HEK293 (cell line): ENCODE measurements at regions not wholly inside any gene's neighbourhood (a gene's known extent, or its start where the extent isn't known, plus 50 kb on each side); places are given as distances from the start of the nearest gene placed in this dataset.

Experiments used
- CTCF ChIA-PET: fragments of 350-600 bp; formaldehyde crosslinking; extraction: SDS; loops from one replicate; lab custom pipeline; 2021; ENCODE audit warnings: antibody characterized with exemption; lab: Yijun Ruan, JAX
- POLR2A ChIA-PET: fragments of 300-600 bp; formaldehyde crosslinking; extraction: SDS; loops from one replicate; lab custom pipeline; 2020; ENCODE audit warnings: antibody characterized with exemption, inconsistent platforms; lab: Yijun Ruan, JAX
- H3K27ac ChIP-seq: fragments of 200-500 bp; sonication (Bioruptor generic); 2 replicates; pipeline ENCODE4 v1.5.1; 2014; ENCODE audit warnings: low read depth, low read length, control low read depth, inconsistent platforms; ENCODE audit errors: extremely low read depth
- H3K36me3 ChIP-seq, 2 experiments: fragments of 200-500 bp in 1 of 2; sonication (Bioruptor generic) in 1 of 2; 1 replicate in 1 of 2; 2 replicates in 1 of 2; pipeline ENCODE4 v1.5.1; 2014 to 2017; ENCODE audit warnings: inconsistent platforms in 2 of 2, low read length in 2 of 2; ENCODE audit not compliant: control insufficient read depth in 2 of 2, insufficient read depth in 1 of 2
- H3K4me1 ChIP-seq: fragments of 200-500 bp; sonication (Bioruptor generic); 2 replicates; pipeline ENCODE4 v1.5.1; 2014; ENCODE audit warnings: mild to moderate bottlenecking, low read length, inconsistent platforms; ENCODE audit not compliant: control insufficient read depth, insufficient read depth
- H3K4me3 ChIP-seq: 2 replicates; pipeline ENCODE4 v1.5.1; 2011; ENCODE audit warnings: low read depth, mild to moderate bottlenecking, control low read depth, low read length, moderate library complexity
- H3K9me3 ChIP-seq: fragments of 200-500 bp; sonication (Bioruptor generic); 2 replicates; pipeline ENCODE4 v1.5.1; 2014; ENCODE audit warnings: low read depth, low read length, inconsistent platforms; ENCODE audit not compliant: control insufficient read depth, insufficient read depth
- GLIS2 ChIP-seq: fragments of 450-650 bp; formaldehyde crosslinking; IDR thresholded peaks from 2 replicates; pipeline ENCODE4 v1.5.1; 2016; ENCODE audit warnings: missing biosample characterization, missing genetic modification characterization
- KLF7 ChIP-seq: fragments of 450-650 bp; formaldehyde crosslinking; IDR thresholded peaks from 2 replicates; pipeline ENCODE4 v1.5.1; 2016; ENCODE audit warnings: missing biosample characterization, missing genetic modification characterization, borderline replicate concordance
- REPIN1 ChIP-seq: fragments of 450-650 bp; formaldehyde crosslinking; IDR thresholded peaks from 2 replicates; pipeline ENCODE4 v1.5.1; 2017; ENCODE audit warnings: missing biosample characterization, missing genetic modification characterization, low read depth
- SALL2 ChIP-seq: fragments of 450-650 bp; formaldehyde crosslinking; IDR thresholded peaks from 2 replicates; pipeline ENCODE4 v1.5.0; 2017; ENCODE audit warnings: missing biosample characterization, mild to moderate bottlenecking, missing genetic modification characterization, borderline replicate concordance
- SETDB1 ChIP-seq: IDR thresholded peaks from one replicate; pipeline ENCODE4 v1.6.1; 2017; ENCODE audit warnings: mild to moderate bottlenecking, low read length, moderate library complexity, mixed read lengths; ENCODE audit not compliant: insufficient read length
- TRIM28 ChIP-seq: IDR thresholded peaks from 2 replicates; pipeline ENCODE4 v1.6.1; 2011; ENCODE audit warnings: low read length, control low read depth, borderline replicate concordance
- ZBTB17 ChIP-seq: fragments of 450-650 bp; formaldehyde crosslinking; IDR thresholded peaks from 2 replicates; pipeline ENCODE4 v1.5.1; 2016; ENCODE audit warnings: missing biosample characterization, missing genetic modification characterization
- ZBTB26 ChIP-seq: fragments of 450-650 bp; formaldehyde crosslinking; optimal IDR thresholded peaks from 2 replicates; pipeline ENCODE3; 2016; ENCODE audit warnings: missing biosample characterization, mild to moderate bottlenecking, missing genetic modification characterization
- ZBTB6 ChIP-seq: fragments of 450-650 bp; formaldehyde crosslinking; IDR thresholded peaks from 2 replicates; pipeline ENCODE4 v1.5.1; 2017; ENCODE audit warnings: missing biosample characterization, missing genetic modification characterization
- ZFP37 ChIP-seq: fragments of 450-650 bp; formaldehyde crosslinking; IDR thresholded peaks from 2 replicates; pipeline ENCODE4 v1.5.1; 2016; ENCODE audit warnings: missing biosample characterization, missing genetic modification characterization
- ZNF169 ChIP-seq: fragments of 450-650 bp; formaldehyde crosslinking; IDR thresholded peaks from 2 replicates; pipeline ENCODE4 v1.5.1; 2016; ENCODE audit warnings: missing biosample characterization, missing genetic modification characterization
- ZNF211 ChIP-seq: fragments of 450-650 bp; formaldehyde crosslinking; IDR thresholded peaks from 2 replicates; pipeline ENCODE4 v1.5.1; 2016; ENCODE audit warnings: low read depth, missing biosample characterization, missing genetic modification characterization
- ZNF26 ChIP-seq: fragments of 450-650 bp; formaldehyde crosslinking; IDR thresholded peaks from 2 replicates; pipeline ENCODE4 v1.5.1; 2016; ENCODE audit warnings: missing biosample characterization, missing genetic modification characterization
- ZNF341 ChIP-seq: fragments of 450-650 bp; formaldehyde crosslinking; IDR thresholded peaks from 2 replicates; pipeline ENCODE4; 2016; ENCODE audit warnings: low read depth, missing biosample characterization, missing genetic modification characterization
- ZNF561 ChIP-seq: fragments of 450-650 bp; IDR thresholded peaks from 2 replicates; pipeline ENCODE4 v1.5.1; 2018; ENCODE audit warnings: missing biosample characterization, missing genetic modification characterization, borderline replicate concordance
- ZNF626 ChIP-seq: fragments of 450-650 bp; sonication (Bioruptor Pico); formaldehyde crosslinking; IDR thresholded peaks from 2 replicates; pipeline ENCODE4 v1.5.1; 2018; ENCODE audit warnings: missing biosample characterization, missing genetic modification characterization, inconsistent platforms
- ZNF701 ChIP-seq: fragments of 450-650 bp; formaldehyde crosslinking; IDR thresholded peaks from 2 replicates; pipeline ENCODE4 v1.5.1; 2016; ENCODE audit warnings: missing biosample characterization, missing genetic modification characterization
- ZNF747 ChIP-seq: fragments of 450-650 bp; formaldehyde crosslinking; IDR thresholded peaks from 2 replicates; pipeline ENCODE4 v1.5.1; 2016; ENCODE audit warnings: missing biosample characterization, missing genetic modification characterization
- ZNF777 ChIP-seq: fragments of 450-650 bp; formaldehyde crosslinking; IDR thresholded peaks from 2 replicates; pipeline ENCODE4 v1.5.1; 2017; ENCODE audit warnings: missing biosample characterization, missing genetic modification characterization, borderline replicate concordance
- ZNF843 ChIP-seq: fragments of 450-650 bp; formaldehyde crosslinking; IDR thresholded peaks from 2 replicates; pipeline ENCODE4 v1.5.1; 2016; ENCODE audit warnings: missing biosample characterization, missing genetic modification characterization
- ZSCAN5A ChIP-seq: fragments of 450-650 bp; formaldehyde crosslinking; IDR thresholded peaks from 2 replicates; pipeline ENCODE4 v1.5.1; 2016; ENCODE audit warnings: missing biosample characterization, missing genetic modification characterization

GRCh38 chr2:60051991-60052390 lies 501.5 kb downstream of the BCL11A start:
- ChIA-PET CTCF (no interaction called here), POLR2A (no interaction called here)
- Histone ChIP-seq H3K4me1 (no peaks in the 10 kb centered on the region), H3K9me3 (no peaks in the 10 kb centered on the region), H3K36me3 (no peaks in the 10 kb centered on the region), H3K27ac (no peak overlapping the region), H3K4me3 (no peak overlapping the region)
- no peak for TF ChIP-seq ZBTB26 (tag by site-specific recombination)
- no peak for TF ChIP-seq SETDB1
- no peak for TF ChIP-seq ZNF211

- ChIA-PET POLR2A (interaction anchor here (0.7 kb wide), 1 partner anchor 133 kb away, joined by 4 read pairs; no protein-coding TSS in a partner anchor), CTCF (no interaction called here)
- TF ChIP-seq ZNF843 (no peak), ZNF747 (tag by site-specific recombination) (no peak), ZNF777 (tag by site-specific recombination) (no peak), ZNF26 (tag by site-specific recombination) (no peak), GLIS2 (tag by site-specific recombination) (no peak), ZNF701 (tag by site-specific recombination) (no peak), ZNF626 (tag by site-specific recombination) (no peak), ZNF169 (tag by site-specific recombination) (no peak), SALL2 (tag by site-specific recombination) (no peak)
- H3K27ac ChIP-seq = no peak overlapping the region
- H3K36me3 ChIP-seq = no peaks in the 10 kb centered on the region
- no peaks in the 10 kb centered on the region for H3K4me1 ChIP-seq
- H3K4me3 ChIP-seq = no peak overlapping the region
- H3K9me3 ChIP-seq = no peaks in the 10 kb centered on the region
Observed at GRCh38 chr2:60047944-60048525, 505.4 kb downstream of the BCL11A start.

GRCh38 chr2:60047347-60047746 lies 506.1 kb downstream of the BCL11A start:
- Histone ChIP-seq H3K27ac (no peak overlapping the region), H3K4me1 (no peaks in the 10 kb centered on the region), H3K4me3 (no peak overlapping the region), H3K36me3 (no peaks in the 10 kb centered on the region), H3K9me3 (no peaks in the 10 kb centered on the region)
- no peak for TF ChIP-seq ZNF561 (tag by site-specific recombination)
- no peak for TF ChIP-seq ZNF341 (tag by site-specific recombination)
- TF ChIP-seq TRIM28 = no peak
- no peak for TF ChIP-seq REPIN1 (tag by site-specific recombination)
- TF ChIP-seq ZBTB6 (tag by site-specific recombination) = no peak
- TF ChIP-seq ZNF777 (tag by site-specific recombination) = no peak
- TF ChIP-seq ZFP37 (tag by site-specific recombination) = no peak
- no peak for TF ChIP-seq KLF7 (tag by site-specific recombination)
- TF ChIP-seq ZBTB17 (tag by site-specific recombination) = no peak
- TF ChIP-seq ZSCAN5A (tag by site-specific recombination) = no peak
- POLR2A ChIA-PET = interaction anchor here (0.7 kb wide), 1 partner anchor 134 kb away, joined by 4 read pairs; no protein-coding TSS in a partner anchor
- CTCF ChIA-PET = no interaction called here
